CD4-positive, alpha-beta T cell treated with Interleukin-2 at 100 ng/mL for 4 hours (primary cell): ENCODE measurements at regions not wholly inside any gene's neighbourhood (a gene's known extent, or its start where the extent isn't known, plus 50 kb on each side); places are given as distances from the start of the nearest gene placed in this dataset.

Experiments
- DNase-seq: peaks from one replicate; pipeline ENCODE4 v3.0.0-alpha.2; 2020; ENCODE audit warnings: low spot score

GRCh38 chr3:82939491-82940097 is 1178.1 kb upstream of the GBE1 start:
- no peak for DNase-seq

- no peak for DNase-seq
Measured at GRCh38 chr3:82938821-82939328, 1177.4 kb upstream of the GBE1 start.

GRCh38 chr3:82927309-82928253 is 1166.1 kb upstream of the GBE1 start:
- no peak for DNase-seq

- no peak for DNase-seq
Measured at GRCh38 chr3:82891028-82891427, 1129.6 kb upstream of the GBE1 start.

- no peak for DNase-seq
Measured at GRCh38 chr3:82883072-82883471, 1121.6 kb upstream of the GBE1 start.

- no peak for DNase-seq
Measured at GRCh38 chr3:82875401-82875800, 1114.0 kb upstream of the GBE1 start.

GRCh38 chr3:82839871-82840270 is 1078.4 kb upstream of the GBE1 start:
- DNase-seq: no peak

GRCh38 chr3:82834098-82834497 is 1072.7 kb upstream of the GBE1 start:
- DNase-seq: no peak

- no peak for DNase-seq
Measured at GRCh38 chr3:82824491-82824890, 1063.0 kb upstream of the GBE1 start.

GRCh38 chr3:82816086-82816485 is 1054.6 kb upstream of the GBE1 start:
- DNase-seq: no peak

GRCh38 chr3:82815417-82816058 is 1054.1 kb upstream of the GBE1 start:
- no peak for DNase-seq

- no peak for DNase-seq
Measured at GRCh38 chr3:82814660-82815059, 1053.2 kb upstream of the GBE1 start.

- no peak for DNase-seq
Measured at GRCh38 chr3:82807781-82808180, 1046.3 kb upstream of the GBE1 start.

- DNase-seq: no peak
Measured at GRCh38 chr3:82802501-82802900, 1041.1 kb upstream of the GBE1 start.

- no peak for DNase-seq
Measured at GRCh38 chr3:82800248-82800647, 1038.8 kb upstream of the GBE1 start.

GRCh38 chr3:82796765-82797164 is 1035.3 kb upstream of the GBE1 start:
- DNase-seq: no peak

- no peak for DNase-seq
Measured at GRCh38 chr3:82791241-82791640, 1029.8 kb upstream of the GBE1 start.

GRCh38 chr3:82790307-82791097 is 1029.1 kb upstream of the GBE1 start:
- DNase-seq: no peak

- DNase-seq: no peak
Measured at GRCh38 chr3:82783194-82783593, 1021.7 kb upstream of the GBE1 start.

GRCh38 chr3:82773207-82773606 is 1011.8 kb upstream of the GBE1 start:
- DNase-seq: no peak

- no peak for DNase-seq
Measured at GRCh38 chr3:82764521-82764920, 1003.1 kb upstream of the GBE1 start.

GRCh38 chr3:82761858-82762257 is 1000.4 kb upstream of the GBE1 start:
- DNase-seq: no peak
